Panc1 (cell line): ENCODE measurements at regions not wholly inside any gene's neighbourhood (a gene's known extent, or its start where the extent isn't known, plus 50 kb on each side); places are given as distances from the start of the nearest gene placed in this dataset.

ENCODE experiments used
- ATAC-seq: fragments of 200-7000 bp; cut with Tn5 transposase; 2 replicates; pipeline ENCODE4 v1.9.1; 2020; ENCODE audit warnings: mild to moderate bottlenecking, moderate library complexity
- BruUV-seq: library from RNA; stranded (reverse); fragments of 400-500 nt; replicated peaks from 2 replicates; lab custom pipeline; 2021; lab: Mats Ljungman, UMichigan
- CTCF ChIA-PET: fragments of 300-600 bp; sonication (Branson Sonifier 250); formaldehyde crosslinking; loops from one replicate; lab custom pipeline; 2022; ENCODE audit warnings: antibody characterized with exemption; lab: Charles Lee
- POLR2A ChIA-PET: fragments of 300-600 bp; sonication (Branson Sonifier 250); formaldehyde crosslinking; loops from one replicate; lab custom pipeline; 2022; ENCODE audit warnings: antibody characterized with exemption; lab: Charles Lee
- DNase-seq: peaks from one replicate; pipeline ENCODE4 v3.0.0-alpha.2; 2010; ENCODE audit warnings: low read depth, low spot score
- H3K27ac ChIP-seq: 2 replicates; pipeline ENCODE4 v1.5.1; 2011; ENCODE audit warnings: mild to moderate bottlenecking, low read length, inconsistent platforms
- H3K27me3 ChIP-seq: fragments of 200-500 bp; sonication (Bioruptor generic); 2 replicates; pipeline ENCODE4 v1.6.0; 2014; ENCODE audit warnings: low read length, inconsistent platforms; ENCODE audit not compliant: control insufficient read depth, insufficient read depth
- H3K36me3 ChIP-seq: fragments of 200-500 bp; sonication (Bioruptor generic); 2 replicates; pipeline ENCODE4 v1.5.1; 2014; ENCODE audit warnings: inconsistent platforms, mild to moderate bottlenecking, low read length, moderate library complexity; ENCODE audit not compliant: control insufficient read depth, insufficient read depth
- H3K4me1 ChIP-seq: 2 replicates; pipeline ENCODE4 v1.5.1; 2011; ENCODE audit warnings: inconsistent platforms, mild to moderate bottlenecking, low read length, moderate library complexity; ENCODE audit not compliant: control insufficient read depth, insufficient read depth
- H3K4me3 ChIP-seq, 2 experiments: 2 replicates each; pipeline ENCODE4 v1.5.1; 2011 to 2012; ENCODE audit warnings: low read depth in 2 of 2, low read length in 2 of 2, mild to moderate bottlenecking in 2 of 2, inconsistent platforms in 1 of 2, moderate library complexity in 1 of 2
- H3K9me3 ChIP-seq: fragments of 200-500 bp; sonication (Bioruptor generic); 2 replicates; pipeline ENCODE4 v1.5.1; 2014; ENCODE audit warnings: low read depth, mild to moderate bottlenecking, inconsistent platforms, low read length, moderate library complexity; ENCODE audit not compliant: control insufficient read depth, insufficient read depth
- POLR2AphosphoS5 ChIP-seq: IDR thresholded peaks from 2 replicates; pipeline ENCODE4 v1.6.1; 2012; ENCODE audit warnings: mild to moderate bottlenecking, low read depth, low read length, moderate library complexity
- SIN3A ChIP-seq: IDR thresholded peaks from 2 replicates; pipeline ENCODE4 v1.6.1; 2012; ENCODE audit warnings: low read depth, mild to moderate bottlenecking, low read length, moderate library complexity, borderline replicate concordance; ENCODE audit not compliant: insufficient read depth
- TCF7L2 ChIP-seq: IDR thresholded peaks from 2 replicates; pipeline ENCODE4 v1.6.1; 2011; ENCODE audit warnings: mild to moderate bottlenecking, low read depth, low read length, inconsistent platforms
- in situ Hi-C: cut with HindIII; loops from 2 replicates; pipeline ENCODE4 v1.10.0; 2016; ENCODE audit warnings: low sequenced_read_pairs, low pct_unique_long_range_greater_than_20kb
- intact Hi-C: fragments of 100-400 bp; cut with micrococcal nuclease; formaldehyde crosslinking; loops from one replicate; pipeline ENCODE4 v1.10.0; 2022; ENCODE audit not compliant: unreplicated experiment
- TF ChIP-seq, protein P1 (sequence below): fragments of 450-650 bp; IDR thresholded peaks from 2 replicates; pipeline ENCODE4 v1.5.1; 2017; ENCODE audit warnings: mild to moderate bottlenecking
- TF ChIP-seq, protein P2 (sequence below), 2 experiments: IDR thresholded peaks; 2 replicates each; pipeline ENCODE4 v1.6.1; 2011 to 2012; ENCODE audit warnings: low read depth in 2 of 2, control low read depth in 1 of 2, low read length in 1 of 2, mild to moderate bottlenecking in 1 of 2, moderate library complexity in 1 of 2; ENCODE audit not compliant: insufficient read depth in 1 of 2

DNA sequence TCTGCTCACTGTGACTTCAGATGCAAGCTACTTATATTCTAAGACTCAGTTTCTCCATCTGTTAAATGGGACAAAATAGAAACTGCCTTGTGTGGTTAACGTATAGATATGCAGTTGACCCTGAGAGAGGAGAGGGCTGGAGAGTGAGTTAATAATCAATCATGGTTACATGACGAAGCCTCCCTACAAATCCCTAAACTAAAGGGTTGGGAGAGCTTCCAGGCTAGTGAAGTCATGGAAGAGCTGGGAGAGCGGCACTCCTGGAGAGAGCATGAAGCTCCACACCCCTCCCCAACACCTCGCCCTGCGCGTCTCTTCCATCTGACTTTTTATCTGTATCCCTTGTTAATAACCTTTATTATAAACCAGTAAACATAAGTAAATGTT lies 138.5 kb upstream of the FAM9B start:
- ChIA-PET CTCF (no interaction called here), POLR2A (no interaction called here)
- intact Hi-C loops (no loop called here), in situ Hi-C loops (no loop called here)
- no peak for TF ChIP-seq SIN3A
- TF ChIP-seq POLR2AphosphoS5: no peak
- TF ChIP-seq, protein P1, sequence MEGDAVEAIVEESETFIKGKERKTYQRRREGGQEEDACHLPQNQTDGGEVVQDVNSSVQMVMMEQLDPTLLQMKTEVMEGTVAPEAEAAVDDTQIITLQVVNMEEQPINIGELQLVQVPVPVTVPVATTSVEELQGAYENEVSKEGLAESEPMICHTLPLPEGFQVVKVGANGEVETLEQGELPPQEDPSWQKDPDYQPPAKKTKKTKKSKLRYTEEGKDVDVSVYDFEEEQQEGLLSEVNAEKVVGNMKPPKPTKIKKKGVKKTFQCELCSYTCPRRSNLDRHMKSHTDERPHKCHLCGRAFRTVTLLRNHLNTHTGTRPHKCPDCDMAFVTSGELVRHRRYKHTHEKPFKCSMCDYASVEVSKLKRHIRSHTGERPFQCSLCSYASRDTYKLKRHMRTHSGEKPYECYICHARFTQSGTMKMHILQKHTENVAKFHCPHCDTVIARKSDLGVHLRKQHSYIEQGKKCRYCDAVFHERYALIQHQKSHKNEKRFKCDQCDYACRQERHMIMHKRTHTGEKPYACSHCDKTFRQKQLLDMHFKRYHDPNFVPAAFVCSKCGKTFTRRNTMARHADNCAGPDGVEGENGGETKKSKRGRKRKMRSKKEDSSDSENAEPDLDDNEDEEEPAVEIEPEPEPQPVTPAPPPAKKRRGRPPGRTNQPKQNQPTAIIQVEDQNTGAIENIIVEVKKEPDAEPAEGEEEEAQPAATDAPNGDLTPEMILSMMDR: no peak
- no peak for TF ChIP-seq TCF7L2
- TF ChIP-seq, protein P2, sequence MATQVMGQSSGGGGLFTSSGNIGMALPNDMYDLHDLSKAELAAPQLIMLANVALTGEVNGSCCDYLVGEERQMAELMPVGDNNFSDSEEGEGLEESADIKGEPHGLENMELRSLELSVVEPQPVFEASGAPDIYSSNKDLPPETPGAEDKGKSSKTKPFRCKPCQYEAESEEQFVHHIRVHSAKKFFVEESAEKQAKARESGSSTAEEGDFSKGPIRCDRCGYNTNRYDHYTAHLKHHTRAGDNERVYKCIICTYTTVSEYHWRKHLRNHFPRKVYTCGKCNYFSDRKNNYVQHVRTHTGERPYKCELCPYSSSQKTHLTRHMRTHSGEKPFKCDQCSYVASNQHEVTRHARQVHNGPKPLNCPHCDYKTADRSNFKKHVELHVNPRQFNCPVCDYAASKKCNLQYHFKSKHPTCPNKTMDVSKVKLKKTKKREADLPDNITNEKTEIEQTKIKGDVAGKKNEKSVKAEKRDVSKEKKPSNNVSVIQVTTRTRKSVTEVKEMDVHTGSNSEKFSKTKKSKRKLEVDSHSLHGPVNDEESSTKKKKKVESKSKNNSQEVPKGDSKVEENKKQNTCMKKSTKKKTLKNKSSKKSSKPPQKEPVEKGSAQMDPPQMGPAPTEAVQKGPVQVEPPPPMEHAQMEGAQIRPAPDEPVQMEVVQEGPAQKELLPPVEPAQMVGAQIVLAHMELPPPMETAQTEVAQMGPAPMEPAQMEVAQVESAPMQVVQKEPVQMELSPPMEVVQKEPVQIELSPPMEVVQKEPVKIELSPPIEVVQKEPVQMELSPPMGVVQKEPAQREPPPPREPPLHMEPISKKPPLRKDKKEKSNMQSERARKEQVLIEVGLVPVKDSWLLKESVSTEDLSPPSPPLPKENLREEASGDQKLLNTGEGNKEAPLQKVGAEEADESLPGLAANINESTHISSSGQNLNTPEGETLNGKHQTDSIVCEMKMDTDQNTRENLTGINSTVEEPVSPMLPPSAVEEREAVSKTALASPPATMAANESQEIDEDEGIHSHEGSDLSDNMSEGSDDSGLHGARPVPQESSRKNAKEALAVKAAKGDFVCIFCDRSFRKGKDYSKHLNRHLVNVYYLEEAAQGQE (IDR thresholded peaks at IDR 0.05; ENCODE audit: insufficient read depth in 1 of 2, low read depth in 2 of 2, low read length in 1 of 2): no peak
- ATAC-seq (no peak), DNase-seq (no peak)
- Histone ChIP-seq H3K27ac (no peak overlapping the region), H3K36me3 (no peaks in the 10 kb centered on the region), H3K27me3 (no peaks in the 10 kb centered on the region), H3K4me1 (no peaks in the 10 kb centered on the region), H3K4me3 (no peak overlapping the region), H3K9me3 (no peaks in the 10 kb centered on the region)
- BruUV-seq: no TSS peak

DNA sequence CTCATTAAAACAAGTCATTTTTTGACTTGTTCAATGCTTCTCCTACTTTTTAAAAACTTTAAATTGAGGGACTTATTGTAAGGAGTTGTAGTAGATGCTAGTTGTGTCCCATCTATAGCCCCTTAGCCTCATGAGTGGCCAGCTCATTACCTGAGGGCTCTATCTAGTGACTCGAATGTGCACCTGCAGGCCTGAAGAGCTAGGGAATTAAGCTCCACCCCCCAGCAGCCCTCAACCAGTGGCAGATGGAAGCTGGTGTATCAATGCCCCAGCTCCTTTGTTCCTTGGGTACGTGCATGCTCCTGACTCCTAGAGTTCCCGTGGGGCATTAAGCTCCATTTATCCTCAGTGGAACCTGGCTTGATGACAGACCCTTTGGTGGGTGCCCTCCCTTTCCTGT lies 146.7 kb upstream of the FAM9B start:
- H3K27me3 ChIP-seq: no peaks in the 10 kb centered on the region
- no peak overlapping the region for H3K4me3 ChIP-seq
- no TSS peak for BruUV-seq
- intact Hi-C loops (no loop called here), in situ Hi-C loops (no loop called here)
- TF ChIP-seq SIN3A (no peak), POLR2AphosphoS5 (no peak), TCF7L2 (no peak)
- TF ChIP-seq, protein P2 (IDR thresholded peaks at IDR 0.05; ENCODE audit: insufficient read depth in 1 of 2, low read depth in 2 of 2, low read length in 1 of 2): no peak
- TF ChIP-seq, protein P1: no peak
- POLR2A ChIA-PET: no interaction called here
- DNase-seq: no peak
- H3K36me3 ChIP-seq: no peaks in the 10 kb centered on the region
- CTCF ChIA-PET: no interaction called here
- no peak overlapping the region for H3K27ac ChIP-seq
- no peaks in the 10 kb centered on the region for H3K4me1 ChIP-seq
- no peak for ATAC-seq
- no peaks in the 10 kb centered on the region for H3K9me3 ChIP-seq
